OCI-LY7 (cell line): ENCODE measurements at regions not wholly inside any gene's neighbourhood (a gene's known extent, or its start where the extent isn't known, plus 50 kb on each side); places are given as distances from the start of the nearest gene placed in this dataset.

Experiments
- BruUV-seq: library from RNA; stranded (reverse); fragments of 400-500 nt; replicated peaks from 2 replicates; lab custom pipeline; 2021; lab: Mats Ljungman, UMichigan
- CTCF ChIA-PET: fragments of 300-600 bp; sonication (Branson Sonifier 250); formaldehyde crosslinking; loops from one replicate; lab custom pipeline; 2022; ENCODE audit warnings: antibody characterized with exemption; ENCODE audit not compliant: unreplicated experiment; lab: Charles Lee
- POLR2A ChIA-PET: fragments of 300-600 bp; sonication (Branson Sonifier 250); formaldehyde crosslinking; loops from one replicate; lab custom pipeline; 2022; ENCODE audit warnings: antibody characterized with exemption; lab: Charles Lee
- DNase-seq: peaks from one replicate; pipeline ENCODE4 v3.0.0-alpha.2; 2015; ENCODE audit warnings: low spot score
- H2AFZ ChIP-seq: fragments of 200-600 bp; sonication (generic), shearing (Covaris generic); 2 replicates; pipeline ENCODE4 v1.6.1; 2014; ENCODE audit warnings: mild to moderate bottlenecking, antibody characterized with exemption, low read length, moderate library complexity
- H3K27ac ChIP-seq: fragments of 200-600 bp; sonication (generic); 2 replicates; pipeline ENCODE4 v1.5.1; 2014; ENCODE audit warnings: mixed run types, low read depth, mild to moderate bottlenecking, moderate library complexity, low read length, inconsistent platforms; ENCODE audit not compliant: poor library complexity, severe bottlenecking
- H3K36me3 ChIP-seq: fragments of 200-600 bp; sonication (generic); 2 replicates; pipeline ENCODE4 v1.6.1; 2014; ENCODE audit warnings: mild to moderate bottlenecking, antibody characterized with exemption, low read length, moderate library complexity, mixed read lengths; ENCODE audit not compliant: insufficient read depth
- H3K4me1 ChIP-seq: fragments of 200-600 bp; sonication (generic); 2 replicates; pipeline ENCODE4 v1.5.1; 2014; ENCODE audit warnings: mild to moderate bottlenecking, low read length; ENCODE audit not compliant: insufficient read depth, poor library complexity, severe bottlenecking
- H3K4me2 ChIP-seq: fragments of 200-600 bp; sonication (generic); 2 replicates; pipeline ENCODE4 v1.6.1; 2014; ENCODE audit warnings: mild to moderate bottlenecking, low read length
- H3K4me3 ChIP-seq: fragments of 200-600 bp; sonication (generic); 2 replicates; pipeline ENCODE4 v1.5.1; 2014; ENCODE audit warnings: mild to moderate bottlenecking, low read depth, low read length; ENCODE audit not compliant: poor library complexity, severe bottlenecking
- H3K79me2 ChIP-seq: fragments of 200-600 bp; sonication (generic); 2 replicates; pipeline ENCODE4 v1.6.1; 2016; ENCODE audit warnings: low read depth, mild to moderate bottlenecking, low read length, moderate library complexity, mixed read lengths; ENCODE audit not compliant: insufficient read depth
- H3K9me2 ChIP-seq: fragments of 200-600 bp; sonication (generic); 2 replicates; pipeline ENCODE4 v1.6.1; 2016; ENCODE audit warnings: mild to moderate bottlenecking, low read length, mixed read lengths; ENCODE audit not compliant: insufficient read depth
- H3K9me3 ChIP-seq: fragments of 200-600 bp; sonication (generic); 2 replicates; pipeline ENCODE4 v1.6.1; 2014; ENCODE audit warnings: mild to moderate bottlenecking, mixed run types, low read length, mixed read lengths
- H4K20me1 ChIP-seq: fragments of 200-600 bp; sonication (generic); 2 replicates; pipeline ENCODE4 v1.6.1; 2014; ENCODE audit warnings: mild to moderate bottlenecking, antibody characterized with exemption, low read length, moderate library complexity, mixed read lengths; ENCODE audit not compliant: insufficient read depth
- CTCF ChIP-seq: fragments of 200-600 bp; sonication (generic); conservative IDR thresholded peaks from 2 replicates; pipeline ENCODE4 v1.5.1; 2014; ENCODE audit warnings: mild to moderate bottlenecking, antibody characterized with exemption, low read length, moderate library complexity, mixed read lengths
- EZH2phosphoT487 ChIP-seq: fragments of 200-600 bp; sonication (generic); IDR thresholded peaks from 2 replicates; pipeline ENCODE4 v1.6.1; 2018; ENCODE audit warnings: low read depth, borderline replicate concordance, mild to moderate bottlenecking, mixed run types, antibody characterized with exemption, low read length, moderate library complexity, mixed read lengths
- intact Hi-C: fragments of 100-400 bp; cut with micrococcal nuclease; formaldehyde crosslinking; loops from one replicate; pipeline ENCODE4 v1.10.0; 2022; ENCODE audit not compliant: unreplicated experiment

GRCh38 chr12:45131506-45131905 lies 80.6 kb upstream of the DBX2 start:
- no TSS peak for BruUV-seq
- intact Hi-C loops: no loop called here
- POLR2A ChIA-PET: interaction anchor here (0.7 kb wide), 1 partner anchor 350 kb away, joined by 3 read pairs; no protein-coding TSS in a partner anchor
- TF ChIP-seq EZH2phosphoT487 (no peak), CTCF (no peak)
- no peak overlapping the region for H2AFZ ChIP-seq
- H3K4me1 ChIP-seq: no peaks in the 10 kb centered on the region
- no peaks in the 10 kb centered on the region for H4K20me1 ChIP-seq
- CTCF ChIA-PET: no interaction called here
- no peaks in the 10 kb centered on the region for H3K9me3 ChIP-seq
- no peak for DNase-seq
- no peaks in the 10 kb centered on the region for H3K36me3 ChIP-seq
- H3K4me3 ChIP-seq: no peak overlapping the region
- H3K79me2 ChIP-seq: no peaks in the 10 kb centered on the region
- H3K27ac ChIP-seq: no peak overlapping the region
- H3K4me2 ChIP-seq: no peak overlapping the region
- H3K9me2 ChIP-seq: no peaks in the 10 kb centered on the region

DNA sequence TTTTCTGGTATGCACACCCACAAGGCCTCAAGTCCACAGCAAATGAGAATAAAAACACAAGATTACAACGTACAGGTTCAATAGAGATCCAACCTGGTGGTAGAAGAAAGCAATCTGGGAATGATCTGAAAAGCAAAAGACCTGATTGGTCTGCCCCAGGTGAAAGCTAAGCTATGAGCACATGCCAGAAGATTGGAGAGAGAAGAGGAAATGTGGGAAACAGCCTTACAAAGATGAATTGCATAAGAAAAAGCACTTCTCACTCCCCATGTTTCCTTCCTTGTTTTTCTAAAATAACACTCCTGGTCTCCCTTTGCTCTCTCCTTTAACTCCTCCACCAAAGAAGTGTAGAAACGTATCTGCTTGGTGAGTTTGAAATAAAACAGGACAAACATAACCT lies 77.3 kb upstream of the ANO6 start:
- intact Hi-C loops: no loop called here

GRCh38 chr12:45148006-45148405 lies 67.9 kb upstream of the ANO6 start:
- no peak for TF ChIP-seq CTCF
- no peak for TF ChIP-seq EZH2phosphoT487
- Histone ChIP-seq H3K4me3 (no peak overlapping the region), H2AFZ (no peak overlapping the region), H3K4me2 (no peak overlapping the region), H3K27ac (no peak overlapping the region), H3K9me3 (no peaks in the 10 kb centered on the region; the same call in 1 of the 2 replicates), H3K4me1 (no peaks in the 10 kb centered on the region), H3K9me2 (no peaks in the 10 kb centered on the region), H3K79me2 (no peaks in the 10 kb centered on the region), H3K36me3 (no peaks in the 10 kb centered on the region), H4K20me1 (no peaks in the 10 kb centered on the region)
- intact Hi-C loops: no loop called here
- BruUV-seq: no TSS peak
- CTCF ChIA-PET: no interaction called here
- POLR2A ChIA-PET: no interaction called here
- DNase-seq: no peak

More for the DNA sequence above, 77.3 kb upstream of the ANO6 start:
- Histone ChIP-seq H3K27ac (no peak overlapping the region), H3K9me2 (no peaks in the 10 kb centered on the region), H3K4me3 (no peak overlapping the region), H3K9me3 (no peaks in the 10 kb centered on the region), H2AFZ (no peak overlapping the region), H3K4me1 (no peaks in the 10 kb centered on the region), H3K79me2 (no peaks in the 10 kb centered on the region), H3K4me2 (no peak overlapping the region), H3K36me3 (no peaks in the 10 kb centered on the region), H4K20me1 (no peaks in the 10 kb centered on the region)
- ChIA-PET CTCF (no interaction called here), POLR2A (no interaction called here)
- no peak for DNase-seq
- BruUV-seq: no TSS peak
- no peak for TF ChIP-seq CTCF
